GM21423 (cell line): ENCODE measurements at regions not wholly inside any gene's neighbourhood (a gene's known extent, or its start where the extent isn't known, plus 50 kb on each side); places are given as distances from the start of the nearest gene placed in this dataset.

ENCODE experiments used
- ATAC-seq: cut with Tn5 transposase; IDR thresholded peaks from one replicate; pipeline ENCODE4 v1.9.1; 2021; ENCODE audit warnings: mild to moderate bottlenecking, moderate library complexity; ENCODE audit not compliant: unreplicated experiment

GRCh38 chr5:30000231-30000630 is 1193.3 kb upstream of the CDH6 start:
- ATAC-seq = no peak

GRCh38 chr5:29995154-29995553 is 1198.3 kb upstream of the CDH6 start:
- ATAC-seq = no peak

GRCh38 chr5:29994519-29994918 is 1199.0 kb upstream of the CDH6 start:
- no peak for ATAC-seq

GRCh38 chr5:29993286-29993685 is 1200.2 kb upstream of the CDH6 start:
- ATAC-seq = no peak

- no peak for ATAC-seq
Measured at GRCh38 chr5:29992248-29992647, 1201.2 kb upstream of the CDH6 start.

GRCh38 chr5:29990681-29991080 is 1202.8 kb upstream of the CDH6 start:
- ATAC-seq = no peak

- ATAC-seq = no peak
Measured at GRCh38 chr5:29984156-29984540, 1209.3 kb upstream of the CDH6 start.

GRCh38 chr5:29983528-29984155 is 1209.8 kb upstream of the CDH6 start:
- no peak for ATAC-seq

- no peak for ATAC-seq
Measured at GRCh38 chr5:29982457-29982856, 1211.0 kb upstream of the CDH6 start.

GRCh38 chr5:29972597-29972996 is 1220.9 kb upstream of the CDH6 start:
- no peak for ATAC-seq

- ATAC-seq = no peak
Measured at GRCh38 chr5:29963956-29964355, 1229.5 kb upstream of the CDH6 start.

- no peak for ATAC-seq
Measured at GRCh38 chr5:29960323-29960722, 1233.2 kb upstream of the CDH6 start.

GRCh38 chr5:29950416-29951145 is 1242.9 kb upstream of the CDH6 start:
- ATAC-seq = no peak

GRCh38 chr5:29949301-29949872 is 1244.1 kb upstream of the CDH6 start:
- no peak for ATAC-seq

GRCh38 chr5:29944327-29944726 is 1249.2 kb upstream of the CDH6 start:
- ATAC-seq = no peak

- ATAC-seq = no peak
Measured at GRCh38 chr5:29942089-29942488, 1251.4 kb upstream of the CDH6 start.

GRCh38 chr5:29939988-29940387 is 1253.5 kb upstream of the CDH6 start:
- ATAC-seq = no peak

GRCh38 chr5:29935371-29935770 is 1258.1 kb upstream of the CDH6 start:
- no peak for ATAC-seq

GRCh38 chr5:29930316-29930715 is 1263.2 kb upstream of the CDH6 start:
- no peak for ATAC-seq

GRCh38 chr5:29924107-29924506 is 1269.4 kb upstream of the CDH6 start:
- ATAC-seq = no peak

- ATAC-seq = no peak
Measured at GRCh38 chr5:29905626-29906353, 1287.7 kb upstream of the CDH6 start.

- no peak for ATAC-seq
Measured at GRCh38 chr5:29902859-29903258, 1290.6 kb upstream of the CDH6 start.
